PFSK-1 (cell line): ENCODE measurements at regions not wholly inside any gene's neighbourhood (a gene's known extent, or its start where the extent isn't known, plus 50 kb on each side); places are given as distances from the start of the nearest gene placed in this dataset.

ENCODE experiments used
- POLR2AphosphoS5 ChIP-seq: IDR thresholded peaks from 2 replicates; pipeline ENCODE4 v1.6.1; 2012; ENCODE audit warnings: low read depth, mild to moderate bottlenecking, control low read depth, low read length, moderate library complexity
- TF ChIP-seq, protein P1 (sequence below), 2 experiments: IDR thresholded peaks; 2 replicates each; pipeline versions ENCODE4 v1.6.1 to v1.8.0; 2011 to 2012; ENCODE audit warnings: low read depth in 2 of 2, low read length in 2 of 2, control low read depth in 1 of 2, inconsistent platforms in 1 of 2, mild to moderate bottlenecking in 1 of 2, moderate library complexity in 1 of 2; ENCODE audit not compliant: insufficient read depth in 1 of 2

DNA sequence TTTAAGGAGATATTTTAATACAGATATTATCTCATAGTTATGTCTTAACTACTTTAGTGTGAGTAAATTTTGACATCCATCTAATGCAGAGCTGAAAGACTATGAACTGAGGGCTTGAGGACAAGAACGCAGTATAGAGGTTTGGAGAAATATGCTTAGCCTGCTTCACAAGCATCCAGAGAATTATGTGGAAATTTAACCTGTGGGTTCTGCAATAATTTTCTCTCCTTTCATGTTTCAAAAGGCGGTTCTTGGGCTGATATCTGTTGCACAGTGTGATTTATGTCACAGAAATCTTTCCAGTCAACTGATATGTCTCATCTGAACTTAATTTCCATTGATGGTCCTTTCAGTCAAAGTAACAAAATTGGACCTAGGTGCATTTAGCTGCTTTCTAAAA lies 371.9 kb upstream of the VRK2 start:
- TF ChIP-seq POLR2AphosphoS5: no peak
- TF ChIP-seq, protein P1, sequence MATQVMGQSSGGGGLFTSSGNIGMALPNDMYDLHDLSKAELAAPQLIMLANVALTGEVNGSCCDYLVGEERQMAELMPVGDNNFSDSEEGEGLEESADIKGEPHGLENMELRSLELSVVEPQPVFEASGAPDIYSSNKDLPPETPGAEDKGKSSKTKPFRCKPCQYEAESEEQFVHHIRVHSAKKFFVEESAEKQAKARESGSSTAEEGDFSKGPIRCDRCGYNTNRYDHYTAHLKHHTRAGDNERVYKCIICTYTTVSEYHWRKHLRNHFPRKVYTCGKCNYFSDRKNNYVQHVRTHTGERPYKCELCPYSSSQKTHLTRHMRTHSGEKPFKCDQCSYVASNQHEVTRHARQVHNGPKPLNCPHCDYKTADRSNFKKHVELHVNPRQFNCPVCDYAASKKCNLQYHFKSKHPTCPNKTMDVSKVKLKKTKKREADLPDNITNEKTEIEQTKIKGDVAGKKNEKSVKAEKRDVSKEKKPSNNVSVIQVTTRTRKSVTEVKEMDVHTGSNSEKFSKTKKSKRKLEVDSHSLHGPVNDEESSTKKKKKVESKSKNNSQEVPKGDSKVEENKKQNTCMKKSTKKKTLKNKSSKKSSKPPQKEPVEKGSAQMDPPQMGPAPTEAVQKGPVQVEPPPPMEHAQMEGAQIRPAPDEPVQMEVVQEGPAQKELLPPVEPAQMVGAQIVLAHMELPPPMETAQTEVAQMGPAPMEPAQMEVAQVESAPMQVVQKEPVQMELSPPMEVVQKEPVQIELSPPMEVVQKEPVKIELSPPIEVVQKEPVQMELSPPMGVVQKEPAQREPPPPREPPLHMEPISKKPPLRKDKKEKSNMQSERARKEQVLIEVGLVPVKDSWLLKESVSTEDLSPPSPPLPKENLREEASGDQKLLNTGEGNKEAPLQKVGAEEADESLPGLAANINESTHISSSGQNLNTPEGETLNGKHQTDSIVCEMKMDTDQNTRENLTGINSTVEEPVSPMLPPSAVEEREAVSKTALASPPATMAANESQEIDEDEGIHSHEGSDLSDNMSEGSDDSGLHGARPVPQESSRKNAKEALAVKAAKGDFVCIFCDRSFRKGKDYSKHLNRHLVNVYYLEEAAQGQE (IDR thresholded peaks at IDR 0.05; ENCODE audit: insufficient read depth in 1 of 2, low read depth in 2 of 2, low read length in 2 of 2): no peak
